ENCODE measurements at regions not wholly inside any gene's neighbourhood (a gene's known extent, or its start where the extent isn't known, plus 50 kb on each side); places are given as distances from the start of the nearest gene placed in this dataset.

GRCh38 chr16:62462971-62463370 lies 426.7 kb upstream of the CDH8 start:
- TF ChIP-seq CTCF (IDR thresholded peaks at IDR 0.05), result no peak
- TF ChIP-seq POLR2AphosphoS5 (IDR thresholded peaks at IDR 0.05; ENCODE audit: low read depth, low read length), result no peak
- TF ChIP-seq TCF7L2 (IDR thresholded peaks at IDR 0.05; ENCODE audit: low read depth, low read length), result no peak
- no peak for TF ChIP-seq SIN3A (IDR thresholded peaks at IDR 0.05; ENCODE audit: borderline replicate concordance, insufficient read depth, low read depth, low read length)
